ENCODE measurements at regions not wholly inside any gene's neighbourhood (a gene's known extent, or its start where the extent isn't known, plus 50 kb on each side); places are given as distances from the start of the nearest gene placed in this dataset.

- H3K27ac ChIP-seq (ENCODE audit: insufficient read depth, low read depth, low read length) = no peak overlapping the region
- H2AFZ ChIP-seq (ENCODE audit: low read depth, low read length) = no peak overlapping the region
- H3K9me1 ChIP-seq (replicated peaks; ENCODE audit: control insufficient read depth, extremely low read depth, insufficient read depth, low read length) = no peaks in the 10 kb centered on the region
- H3K9ac ChIP-seq (replicated peaks; ENCODE audit: extremely low read depth, insufficient read depth, low read length) = no peak overlapping the region
- CTCF ChIA-PET = no interaction called here
- FAIRE-seq = no peak
- TF ChIP-seq, protein P1, sequence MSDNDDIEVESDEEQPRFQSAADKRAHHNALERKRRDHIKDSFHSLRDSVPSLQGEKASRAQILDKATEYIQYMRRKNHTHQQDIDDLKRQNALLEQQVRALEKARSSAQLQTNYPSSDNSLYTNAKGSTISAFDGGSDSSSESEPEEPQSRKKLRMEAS (IDR thresholded peaks at IDR 0.05; ENCODE audit: insufficient read depth, insufficient read length) = no peak
- TF ChIP-seq POLR2AphosphoS5 (IDR thresholded peaks at IDR 0.05; ENCODE audit: insufficient read depth, low read depth, low read length) (no peak), POLR2A (IDR thresholded peaks at IDR 0.05; ENCODE audit: low read depth, low read length) (no peak), FOS (IDR thresholded peaks at IDR 0.05; ENCODE audit: borderline replicate concordance, insufficient read depth, low read length) (no peak), EZH2 (IDR thresholded peaks at IDR 0.05; ENCODE audit: borderline replicate concordance, low read depth, low read length, severe bottlenecking) (no peak), GATA2 (IDR thresholded peaks at IDR 0.05; ENCODE audit: insufficient read depth, insufficient read length, low read depth, low read length) (no peak), JUN (IDR thresholded peaks at IDR 0.05; ENCODE audit: borderline replicate concordance, insufficient read depth, insufficient read length, low read depth) (no peak), MYC (IDR thresholded peaks at IDR 0.05; ENCODE audit: low read depth, low read length) (no peak), CTCF (IDR thresholded peaks at IDR 0.05; ENCODE audit: extremely low read depth in 1 of 2, insufficient read depth in 1 of 2, low read depth in 1 of 2, low read length in 2 of 2) (no peak)
- no peaks in the 10 kb centered on the region for H3K36me3 ChIP-seq (ENCODE audit: control insufficient read depth in 2 of 2, extremely low read depth in 1 of 2, insufficient read depth in 2 of 2, low read length in 2 of 2)
- no peaks in the 10 kb centered on the region for H3K4me1 ChIP-seq (ENCODE audit: control insufficient read depth, extremely low read depth, insufficient read depth, low read length)
- H3K27me3 ChIP-seq (ENCODE audit: control insufficient read depth in 2 of 2, insufficient read depth in 2 of 2, low read length in 2 of 2) = no peaks in the 10 kb centered on the region
- no peaks in the 10 kb centered on the region for H3K79me2 ChIP-seq (ENCODE audit: control insufficient read depth, insufficient read depth, low read length)
- intact Hi-C loops (cut with micrococcal nuclease) (no loop called here), dilution Hi-C loops (cut with MboI; ENCODE audit: extremely low pct_ligation_motif_present, low sequenced_read_pairs) (no loop called here)
- H4K20me1 ChIP-seq (replicated peaks; ENCODE audit: control insufficient read depth, extremely low read depth, insufficient read depth, low read length) = no peaks in the 10 kb centered on the region
- no TSS peak for BruUV-seq (replicated peaks)
- no peaks in the 10 kb centered on the region for H3K9me3 ChIP-seq (replicated peaks; ENCODE audit: control insufficient read depth, insufficient read depth, low read length)
- no peak overlapping the region for H3K4me3 ChIP-seq (replicated peaks in 1 of 3; ENCODE audit: insufficient read depth in 1 of 3, low read depth in 1 of 3, low read length in 3 of 3)
- POLR2A ChIA-PET = no interaction called here
- no peak for DNase-seq (ENCODE audit: low read depth, low spot score)
- no peak overlapping the region for H3K4me2 ChIP-seq (ENCODE audit: insufficient read depth, low read length)
Observed at GRCh38 chr14:58864751-58865513, 227.2 kb downstream of the DACT1 start.
